Aorta (tissue), 5 donors: ENCODE measurements at regions not wholly inside any gene's neighbourhood (a gene's known extent, or its start where the extent isn't known, plus 50 kb on each side); places are given as distances from the start of the nearest gene placed in this dataset.

ENCODE experiments used
- ATAC-seq: fragments of 200-7000 bp; cut with Tn5 transposase; one replicate; pipeline ENCODE4 v1.9.1; 2022; ENCODE audit warnings: moderate library complexity; ENCODE audit not compliant: low FRiP score
- DNase-seq, 2 donors: peaks; one replicate each; pipeline ENCODE4 v3.0.0-alpha.2; 2020
- H3K27ac ChIP-seq, 2 donors: one replicate each; pipeline ENCODE4 v1.5.1; 2013; ENCODE audit warnings: low read length in 2 of 2, mild to moderate bottlenecking in 2 of 2, moderate library complexity in 2 of 2, control low read depth in 1 of 2, inconsistent platforms in 1 of 2, low read depth in 1 of 2
- H3K27me3 ChIP-seq, 2 donors: one replicate each; pipeline ENCODE4 v1.6.1; 2013; ENCODE audit warnings: control low read depth in 1 of 2, low read length in 1 of 2, mild to moderate bottlenecking in 1 of 2, moderate library complexity in 1 of 2; ENCODE audit not compliant: insufficient read depth in 2 of 2, control insufficient read depth in 1 of 2
- H3K36me3 ChIP-seq, 2 donors: one replicate each; pipeline ENCODE4 v1.6.1; 2013; ENCODE audit warnings: control low read depth in 1 of 2, low read length in 1 of 2, mild to moderate bottlenecking in 1 of 2; ENCODE audit not compliant: insufficient read depth in 2 of 2, control insufficient read depth in 1 of 2
- H3K4me1 ChIP-seq, 2 donors: one replicate each; pipeline ENCODE4 v1.6.1; 2013; ENCODE audit warnings: low read length in 2 of 2, control low read depth in 1 of 2, mild to moderate bottlenecking in 1 of 2, moderate library complexity in 1 of 2; ENCODE audit not compliant: insufficient read depth in 2 of 2, control insufficient read depth in 1 of 2
- H3K4me3 ChIP-seq, 2 donors: one replicate each; pipeline ENCODE4 v1.5.1; 2013; ENCODE audit warnings: low read length in 2 of 2, control low read depth in 1 of 2, mild to moderate bottlenecking in 1 of 2
- H3K9me3 ChIP-seq: one replicate; pipeline ENCODE4 v1.6.1; 2013; ENCODE audit warnings: mild to moderate bottlenecking, low read length; ENCODE audit not compliant: control insufficient read depth
- WGBS, 2 donors: extraction: QIAGEN DNeasy Blood & Tissue Kit; methylation state at CpG; one replicate each; pipeline ENCODE4 v1.1.7; 2013; 5-methylcytosine and 5-hydroxymethylcytosine counted together
- intact Hi-C, 2 donors: fragments of 100-400 bp; cut with DNase I; formaldehyde crosslinking; loops; one replicate each; pipeline versions ENCODE4 v1.14.2 to v1.15.0; 2022
- donor health status: healthy with polysubstance abuse.
- donor health status: Bipolar disorder and iron deficiency.
- donor health status: DM: no; HTN: no; CAD: no.
- donor health status: DM: no; HTN: no; CAD: no.
- donor health status: DM: yes; HTN: yes; CAD: no.

DNA sequence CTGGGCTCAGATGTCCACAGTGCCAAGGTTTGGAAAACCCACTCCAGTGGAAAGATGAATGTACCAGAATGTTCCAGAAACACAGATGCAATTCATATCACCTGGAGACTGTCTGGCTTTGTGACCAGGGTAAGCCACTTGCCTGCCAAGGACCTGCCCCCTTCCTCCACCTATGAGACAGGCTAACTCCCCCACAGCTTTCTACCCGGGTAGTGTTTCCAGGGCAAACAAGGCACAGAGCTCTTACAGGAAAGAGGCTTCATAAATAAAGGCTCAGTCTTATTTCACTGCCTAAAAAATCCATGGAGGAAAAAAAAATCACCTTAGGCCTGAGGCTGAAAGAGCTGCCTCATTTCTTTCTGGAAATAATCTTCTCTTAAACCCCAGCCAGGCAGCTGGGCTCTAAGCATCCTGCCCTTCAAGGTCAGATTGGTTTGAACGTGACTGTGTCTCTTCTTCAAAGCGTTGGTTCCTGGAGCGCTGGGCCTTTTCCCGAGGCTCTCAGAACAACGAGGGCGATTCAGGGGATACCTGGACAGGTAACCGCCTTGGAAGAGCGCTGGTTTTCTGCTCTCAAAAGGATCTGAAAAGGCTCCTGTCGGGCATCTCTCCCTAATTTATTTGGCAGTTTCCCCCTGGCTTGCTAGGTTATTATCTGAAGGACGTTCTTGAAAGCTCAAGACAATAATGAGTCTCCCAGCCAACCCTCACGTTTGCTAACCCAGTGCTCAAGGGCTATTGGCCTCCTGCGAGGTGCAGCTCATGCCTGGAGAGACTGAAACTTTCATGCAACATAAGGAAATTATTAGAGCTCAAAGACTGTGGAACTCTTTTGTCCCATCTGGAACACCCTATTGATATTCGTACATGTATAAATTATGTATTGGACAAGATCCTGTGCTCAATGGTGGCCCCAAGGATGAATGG lies 199.2 kb upstream of the PMEPA1 start:
- Histone ChIP-seq H3K4me3 (no peak overlapping the region), H3K36me3 (no peaks in the 10 kb centered on the region), H3K27ac (no peak overlapping the region), H3K9me3 (no peaks in the 10 kb centered on the region), H3K27me3 (no peaks in the 10 kb centered on the region), H3K4me1 (no peaks in the 10 kb centered on the region)
- intact Hi-C loops, result no loop called here
- 68 to 69% methylated on average over 14 of the region's 14 CpGs for WGBS, 2 donors
- DNase-seq, result no peak
- ATAC-seq, result no peak

DNA sequence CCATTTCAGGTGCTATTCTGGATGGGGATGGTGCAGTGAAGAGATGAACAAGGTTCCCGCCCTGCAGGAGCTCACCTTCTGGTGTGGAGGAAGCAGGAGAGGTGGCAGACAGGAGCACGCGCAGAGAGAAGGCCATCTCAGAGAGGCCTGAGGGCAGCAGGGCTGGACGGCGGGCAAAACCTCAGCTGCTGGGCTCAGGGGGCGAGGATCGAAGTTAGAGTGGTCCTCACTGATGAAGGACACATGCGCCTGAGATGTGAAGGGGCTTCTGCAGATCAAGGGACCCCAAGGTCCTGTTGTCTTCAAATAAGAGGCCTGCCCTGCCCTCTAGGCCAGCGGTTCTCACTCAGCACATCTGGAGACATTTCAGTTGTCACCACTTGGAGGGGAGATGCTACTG lies 198.4 kb upstream of the PMEPA1 start:
- Histone ChIP-seq H3K9me3 (no peaks in the 10 kb centered on the region), H3K36me3 (no peaks in the 10 kb centered on the region), H3K27ac (no peak overlapping the region), H3K27me3 (no peaks in the 10 kb centered on the region), H3K4me1 (no peaks in the 10 kb centered on the region), H3K4me3 (no peak overlapping the region)
- no peak for DNase-seq
- intact Hi-C loops, result no loop called here
- 89 to 98% methylated on average over 9 of the region's 9 CpGs for WGBS, 2 donors
- ATAC-seq, result no peak

GRCh38 chr20:57907131-57908000 lies 197.6 kb upstream of the PMEPA1 start:
- no peaks in the 10 kb centered on the region for H3K27me3 ChIP-seq
- 82 to 84% methylated on average over 20 of the region's 20 CpGs for WGBS, 2 donors
- H3K4me1 ChIP-seq, result no peaks in the 10 kb centered on the region
- no peaks in the 10 kb centered on the region for H3K9me3 ChIP-seq
- no peak overlapping the region for H3K27ac ChIP-seq
- H3K36me3 ChIP-seq, result no peaks in the 10 kb centered on the region
- ATAC-seq (no peak), DNase-seq (no peak)
- intact Hi-C loops, result no loop called here
- H3K4me3 ChIP-seq, result no peak overlapping the region

DNA sequence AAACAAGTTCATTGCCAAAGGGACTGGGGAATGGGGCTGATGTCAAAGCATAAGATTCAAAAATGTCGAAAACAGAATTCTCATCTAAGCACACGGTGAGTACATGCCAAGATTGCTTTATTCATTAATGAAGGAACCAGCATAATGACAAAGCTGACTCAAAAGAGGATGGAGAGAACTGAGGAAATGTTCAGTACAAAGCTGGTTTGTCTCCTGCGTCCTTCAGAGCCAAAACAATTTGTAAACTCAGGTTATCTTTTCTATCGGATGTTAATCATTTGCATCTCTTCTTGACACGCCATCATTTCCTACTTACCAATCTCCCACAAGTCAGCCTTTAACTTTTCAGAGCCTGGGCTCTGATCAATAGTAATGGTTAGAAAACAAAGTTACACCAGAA lies 195.6 kb upstream of the PMEPA1 start:
- H3K9me3 ChIP-seq, result no peaks in the 10 kb centered on the region
- DNase-seq, result no peak
- no peaks in the 10 kb centered on the region for H3K4me1 ChIP-seq
- no peak for ATAC-seq
- intact Hi-C loops, result no loop called here
- no peak overlapping the region for H3K27ac ChIP-seq
- 95% methylated on average over 5 of the region's 5 CpGs for whole genome bisulfite sequencing, 2 donors
- H3K27me3 ChIP-seq, result no peaks in the 10 kb centered on the region
- no peaks in the 10 kb centered on the region for H3K36me3 ChIP-seq
- H3K4me3 ChIP-seq, result no peak overlapping the region

- 93 to 95% methylated on average over 10 of the region's 10 CpGs for WGBS, 2 donors
- H3K27ac ChIP-seq, result no peak overlapping the region
Observed at GRCh38 chr20:57904314-57905105, 194.7 kb upstream of the PMEPA1 start.

DNA sequence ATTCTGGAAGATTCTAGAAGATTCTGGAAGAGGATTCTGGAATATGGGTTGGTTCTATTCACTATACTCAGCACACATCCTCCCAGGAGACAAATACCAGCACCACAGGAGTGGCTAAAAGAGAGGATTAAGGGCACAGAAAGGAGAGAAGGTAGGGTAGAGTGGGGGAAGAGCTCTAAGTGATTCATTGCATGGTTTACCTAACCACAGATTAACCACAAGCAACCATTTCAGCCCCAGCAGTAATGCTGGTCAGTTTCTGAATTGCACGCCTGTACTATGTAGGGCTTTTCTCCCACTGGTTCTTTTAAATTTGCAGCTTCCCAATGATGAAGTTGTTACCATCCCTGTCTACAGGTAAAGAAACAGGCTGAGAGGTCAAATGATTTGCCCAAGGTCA lies 192.7 kb upstream of the PMEPA1 start:
- 90% methylated on average over 1 of the region's 1 CpG for WGBS, 2 donors
- DNase-seq, result no peak

More at GRCh38 chr20:57904314-57905105, 194.7 kb upstream of the PMEPA1 start:
- Histone ChIP-seq H3K4me3 (no peak overlapping the region), H3K4me1 (no peaks in the 10 kb centered on the region), H3K36me3 (no peaks in the 10 kb centered on the region), H3K9me3 (no peaks in the 10 kb centered on the region), H3K27me3 (no peaks in the 10 kb centered on the region)
- ATAC-seq (no peak), DNase-seq (no peak)
- intact Hi-C loops, result no loop called here

DNA sequence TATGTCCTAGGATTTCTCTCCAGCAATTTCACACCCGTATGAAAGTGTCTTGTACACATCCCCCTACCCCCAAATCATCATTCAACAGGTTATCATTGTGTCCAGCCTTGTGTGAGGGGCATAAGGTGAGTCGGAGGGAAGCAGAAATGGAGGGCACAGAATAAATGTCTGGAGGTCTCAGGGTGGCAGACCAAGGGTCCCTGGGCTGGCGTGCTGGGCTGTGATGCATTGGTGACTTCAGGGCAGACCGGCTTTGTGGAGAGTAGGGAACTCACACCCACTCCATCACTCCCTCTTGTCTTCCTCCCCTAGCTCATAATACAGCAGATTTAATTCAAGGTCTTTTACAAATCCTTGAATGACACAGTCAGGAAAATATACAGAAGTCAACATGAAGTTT lies 191.7 kb upstream of the PMEPA1 start:
- Histone ChIP-seq H3K36me3 (no peaks in the 10 kb centered on the region), H3K27me3 (no peaks in the 10 kb centered on the region), H3K4me3 (no peak overlapping the region), H3K4me1 (no peaks in the 10 kb centered on the region), H3K9me3 (no peaks in the 10 kb centered on the region), H3K27ac (no peak overlapping the region)
- intact Hi-C loops, result no loop called here
- DNase-seq, result peak in 1 of 2 donors; percentile 40
- 97 to 98% methylated on average over 4 of the region's 4 CpGs for WGBS, 2 donors
- ATAC-seq, result no peak

More for the DNA sequence above, 192.7 kb upstream of the PMEPA1 start:
- no peaks in the 10 kb centered on the region for H3K27me3 ChIP-seq
- H3K9me3 ChIP-seq, result no peaks in the 10 kb centered on the region
- H3K36me3 ChIP-seq, result no peaks in the 10 kb centered on the region
- no peak overlapping the region for H3K27ac ChIP-seq
- H3K4me1 ChIP-seq, result no peaks in the 10 kb centered on the region
- no peak for ATAC-seq
- intact Hi-C loops, result no loop called here
- H3K4me3 ChIP-seq, result no peak overlapping the region

DNA sequence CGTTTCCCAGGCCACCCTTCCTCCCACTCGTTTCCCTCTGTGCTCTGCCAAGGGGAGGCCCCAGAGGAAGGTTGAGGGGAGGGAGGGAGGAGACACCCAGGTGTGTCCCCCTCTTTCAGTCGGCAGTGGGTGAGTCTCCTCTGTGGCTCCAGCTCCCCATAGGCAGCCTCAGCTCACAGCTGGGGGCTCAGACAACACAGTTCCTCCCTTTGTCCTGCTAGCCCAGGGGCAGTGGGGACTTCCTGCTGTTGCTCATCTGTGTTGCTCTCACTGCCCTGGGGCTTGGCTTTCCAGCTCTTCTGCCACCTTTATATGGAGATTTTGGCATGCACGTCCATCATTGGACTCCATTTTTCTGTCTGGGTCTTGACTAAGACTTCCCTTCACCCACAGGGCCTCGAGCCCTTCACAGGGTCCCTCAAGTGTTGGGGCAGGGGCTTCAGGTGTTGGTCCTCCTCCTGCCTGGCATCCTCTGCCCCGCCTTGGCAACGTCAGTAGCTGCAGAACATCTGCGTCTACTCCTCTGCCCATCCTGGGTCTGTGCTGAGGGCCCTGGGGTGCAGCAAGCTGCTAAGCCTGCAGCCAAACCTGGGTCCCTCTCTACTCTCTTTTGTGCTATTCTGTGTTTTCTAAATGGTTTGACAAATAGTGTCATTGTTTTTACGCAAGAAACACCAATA lies 190.6 kb upstream of the PMEPA1 start:
- Histone ChIP-seq H3K27me3 (no peaks in the 10 kb centered on the region), H3K36me3 (no peaks in the 10 kb centered on the region), H3K4me3 (no peak overlapping the region), H3K9me3 (no peaks in the 10 kb centered on the region), H3K27ac (no peak overlapping the region), H3K4me1 (no peaks in the 10 kb centered on the region)
- ATAC-seq (no peak), DNase-seq (peak in 1 of 2 donors; percentile 38)
- intact Hi-C loops, result no loop called here
- WGBS, 2 donors, result 75 to 85% methylated on average over 9 of the region's 9 CpGs
